ENCODE measurements at regions not wholly inside any gene's neighbourhood (a gene's known extent, or its start where the extent isn't known, plus 50 kb on each side); places are given as distances from the start of the nearest gene placed in this dataset.

GRCh38 chr6:10193321-10193720 lies 221.6 kb downstream of the TFAP2A start:
- TF ChIP-seq POLR2A (IDR thresholded peaks at IDR 0.05) = no peak
- no peak for TF ChIP-seq POLR2AphosphoS5 (IDR thresholded peaks at IDR 0.05; ENCODE audit: insufficient read depth in 1 of 2, low read depth in 1 of 2)

All from vagina (tissue), 2 donors.